Psoas muscle (tissue), 7 donors: ENCODE measurements at regions not wholly inside any gene's neighbourhood (a gene's known extent, or its start where the extent isn't known, plus 50 kb on each side); places are given as distances from the start of the nearest gene placed in this dataset.
A peak's percentile ranks its signal among the peaks of the same experiment; 100 is the strongest.

ENCODE experiments used
- ATAC-seq, 4 donors: fragments of 200-7000 bp; cut with Tn5 transposase; one replicate each; pipeline ENCODE4 v1.9.1; 2020; ENCODE audit warnings: moderate library complexity in 3 of 4, mild to moderate bottlenecking in 2 of 4
- DNase-seq, 2 donors: peaks; one replicate each; pipeline ENCODE4 v3.0.0-alpha.2; 2020
- H3K27ac ChIP-seq: fragments of 200-600 bp; one replicate; pipeline ENCODE4 v1.8.0; 2022
- H3K27me3 ChIP-seq, 3 donors: fragments of 200-600 bp in 1 of 3; one replicate each; pipeline versions ENCODE4 v1.6.1 to v1.8.0; 2013 to 2022; ENCODE audit warnings: low read length in 2 of 3, mild to moderate bottlenecking in 2 of 3, moderate library complexity in 1 of 3; ENCODE audit not compliant: insufficient read depth in 3 of 3
- H3K36me3 ChIP-seq, 2 donors: fragments of 200-600 bp in 1 of 2; one replicate each; pipeline versions ENCODE4 v1.6.1 to v1.8.0; 2013 to 2022; ENCODE audit warnings: low read depth in 1 of 2, mild to moderate bottlenecking in 1 of 2, moderate library complexity in 1 of 2; ENCODE audit not compliant: insufficient read depth in 1 of 2
- H3K4me1 ChIP-seq: fragments of 200-600 bp; one replicate; pipeline ENCODE4 v1.8.0; 2022
- H3K4me3 ChIP-seq: fragments of 200-600 bp; one replicate; pipeline ENCODE4 v1.8.0; 2022; ENCODE audit warnings: mild to moderate bottlenecking
- H3K9me3 ChIP-seq: fragments of 200-600 bp; one replicate; pipeline ENCODE4 v1.8.0; 2022
- WGBS, 3 donors: extraction: QIAGEN DNeasy Blood & Tissue Kit; methylation state at CpG; one replicate each; pipeline versions ENCODE4 v1.1.6 to v1.1.7; 2013; 5-methylcytosine and 5-hydroxymethylcytosine counted together
- intact Hi-C, 2 donors: fragments of 100-400 bp; cut with DNase I; formaldehyde crosslinking; loops; one replicate each; pipeline versions ENCODE4 v1.11.0 to v1.14.2; 2022
- TF ChIP-seq, protein P1 (sequence below): fragments of 200-600 bp; IDR thresholded peaks from one replicate; pipeline ENCODE4 v1.8.0; 2022; ENCODE audit warnings: antibody characterized with exemption
- donor health status: healthy with polysubstance abuse.
- donor health status: DM: no; HTN: no; CAD: no; lungs with moderate emphysema.
- donor health status: Bipolar disorder and iron deficiency.
- donor health status: healthy.
- donor health status: DM: yes; HTN: yes; CAD: no.
- donor health status: DM: no; HTN: no; CAD: no.
- donor health status: DM: yes; HTN: yes; CAD: no.

DNA sequence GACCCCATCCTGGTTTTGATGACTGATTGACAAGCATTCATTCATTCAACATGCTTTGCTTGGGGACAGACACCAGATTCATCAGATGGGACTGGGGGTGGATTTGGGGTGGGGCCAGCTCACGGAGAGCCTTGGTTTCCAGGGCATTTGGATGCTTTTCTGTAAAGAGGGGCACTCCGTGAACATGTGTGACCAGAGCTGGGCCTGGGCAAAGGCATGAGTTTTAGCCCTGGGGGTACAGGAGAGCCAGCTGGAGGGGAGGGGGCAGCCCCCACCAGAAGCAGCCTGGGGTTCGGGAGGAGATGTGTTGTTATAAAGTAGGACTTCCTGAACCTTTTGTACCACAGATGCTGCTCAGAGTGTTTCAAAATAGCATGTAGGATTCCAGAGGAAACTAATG is 99.7 kb downstream of the RIPK4 start:
- Histone ChIP-seq H3K9me3 (no peaks in the 10 kb centered on the region), H3K36me3 (no peaks in the 10 kb centered on the region), H3K27me3 (peaks cover 0 to 21% (median 5%) of the 10 kb centered on the region in 3 donors), H3K27ac (no peak overlapping the region), H3K4me1 (no peaks in the 10 kb centered on the region), H3K4me3 (no peak overlapping the region)
- TF ChIP-seq, protein P1, sequence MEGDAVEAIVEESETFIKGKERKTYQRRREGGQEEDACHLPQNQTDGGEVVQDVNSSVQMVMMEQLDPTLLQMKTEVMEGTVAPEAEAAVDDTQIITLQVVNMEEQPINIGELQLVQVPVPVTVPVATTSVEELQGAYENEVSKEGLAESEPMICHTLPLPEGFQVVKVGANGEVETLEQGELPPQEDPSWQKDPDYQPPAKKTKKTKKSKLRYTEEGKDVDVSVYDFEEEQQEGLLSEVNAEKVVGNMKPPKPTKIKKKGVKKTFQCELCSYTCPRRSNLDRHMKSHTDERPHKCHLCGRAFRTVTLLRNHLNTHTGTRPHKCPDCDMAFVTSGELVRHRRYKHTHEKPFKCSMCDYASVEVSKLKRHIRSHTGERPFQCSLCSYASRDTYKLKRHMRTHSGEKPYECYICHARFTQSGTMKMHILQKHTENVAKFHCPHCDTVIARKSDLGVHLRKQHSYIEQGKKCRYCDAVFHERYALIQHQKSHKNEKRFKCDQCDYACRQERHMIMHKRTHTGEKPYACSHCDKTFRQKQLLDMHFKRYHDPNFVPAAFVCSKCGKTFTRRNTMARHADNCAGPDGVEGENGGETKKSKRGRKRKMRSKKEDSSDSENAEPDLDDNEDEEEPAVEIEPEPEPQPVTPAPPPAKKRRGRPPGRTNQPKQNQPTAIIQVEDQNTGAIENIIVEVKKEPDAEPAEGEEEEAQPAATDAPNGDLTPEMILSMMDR, result no peak
- ATAC-seq, result no peak
- WGBS, 3 donors, result 82 to 89% (median 85%) methylated on average over 3 of the region's 3 CpGs
- no peak for DNase-seq
- intact Hi-C loops, result no loop called here

DNA sequence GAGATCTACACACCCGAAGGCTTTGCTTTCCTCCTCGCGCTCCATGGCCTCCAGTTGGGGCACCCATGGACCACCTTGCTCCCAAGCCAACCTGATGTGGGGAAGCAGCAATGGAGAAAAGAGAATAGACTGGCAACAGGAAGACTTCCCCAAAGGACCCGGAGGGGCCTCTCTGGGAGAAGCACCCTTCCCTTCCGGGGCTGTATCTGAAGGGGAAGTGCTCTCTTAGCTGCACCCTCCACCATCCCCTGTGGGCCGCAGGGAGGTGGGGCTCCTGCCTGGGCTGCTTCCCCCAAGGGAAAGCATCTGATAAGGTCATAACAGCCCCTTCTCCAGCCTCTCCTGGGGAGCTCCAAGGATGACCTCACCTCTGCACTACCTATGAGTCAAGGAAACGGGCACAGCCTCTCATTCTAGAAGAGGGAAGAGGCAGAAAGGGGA is 100.2 kb downstream of the RIPK4 start:
- DNase-seq, result no peak
- TF ChIP-seq, protein P1, result no peak
- ATAC-seq, result no peak
- Histone ChIP-seq H3K36me3 (no peaks in the 10 kb centered on the region), H3K4me3 (no peak overlapping the region), H3K4me1 (no peaks in the 10 kb centered on the region), H3K27me3 (peaks cover 0 to 21% (median 5%) of the 10 kb centered on the region in 3 donors), H3K9me3 (no peaks in the 10 kb centered on the region), H3K27ac (no peak overlapping the region)
- intact Hi-C loops, result no loop called here
- WGBS, 3 donors, result 76 to 82% (median 79%) methylated on average over 7 of the region's 7 CpGs

DNA sequence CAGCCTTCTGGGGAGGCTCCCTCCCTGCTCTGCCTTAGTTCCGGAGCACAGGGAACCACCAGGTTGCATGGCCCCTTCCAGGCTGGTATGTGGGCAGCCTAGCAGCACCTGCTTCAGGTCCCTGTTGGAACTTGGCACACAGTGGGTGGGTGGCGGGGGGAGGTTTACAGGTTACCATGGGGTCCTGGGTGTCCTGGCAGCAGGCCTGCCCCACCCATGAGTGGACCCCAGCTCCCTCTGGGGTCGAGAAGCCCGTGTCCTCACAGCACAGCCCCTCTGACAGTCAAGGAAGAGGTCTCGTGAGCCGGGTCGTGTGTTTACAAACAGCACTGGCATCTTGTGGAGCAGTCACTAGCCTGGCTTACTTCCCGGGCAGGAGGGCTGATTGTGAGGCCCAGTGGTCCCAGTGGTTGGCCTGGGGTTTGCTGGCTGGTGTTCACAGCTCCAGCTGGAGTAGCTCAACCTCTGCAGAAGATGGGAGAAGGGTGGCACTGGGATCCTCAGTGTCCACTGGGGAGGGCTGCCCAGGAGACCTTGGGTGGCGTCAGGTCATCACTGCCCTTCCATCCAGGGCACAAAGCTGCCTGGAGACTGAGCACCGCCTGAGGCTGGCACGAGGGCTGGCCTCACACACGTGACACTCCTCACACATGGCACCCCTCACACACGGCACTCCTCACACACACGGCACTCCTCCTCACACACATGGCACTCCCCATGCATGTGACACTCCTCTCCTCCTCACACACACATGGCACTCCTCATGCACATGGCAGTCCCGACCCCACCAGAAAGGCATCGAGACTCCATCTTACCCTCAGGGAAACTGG is 100.9 kb downstream of the RIPK4 start:
- no peaks in the 10 kb centered on the region for H3K36me3 ChIP-seq
- TF ChIP-seq, protein P1, result no peak
- peaks cover 0 to 21% (median 7%) of the 10 kb centered on the region in 3 donors for H3K27me3 ChIP-seq
- no peaks in the 10 kb centered on the region for H3K9me3 ChIP-seq
- no peak overlapping the region for H3K27ac ChIP-seq
- intact Hi-C loops, result no loop called here
- no peak overlapping the region for H3K4me3 ChIP-seq
- 61 to 70% (median 63%) methylated on average over 16 of the region's 16 CpGs for WGBS, 3 donors
- no peak for DNase-seq
- no peak for ATAC-seq
- no peaks in the 10 kb centered on the region for H3K4me1 ChIP-seq

DNA sequence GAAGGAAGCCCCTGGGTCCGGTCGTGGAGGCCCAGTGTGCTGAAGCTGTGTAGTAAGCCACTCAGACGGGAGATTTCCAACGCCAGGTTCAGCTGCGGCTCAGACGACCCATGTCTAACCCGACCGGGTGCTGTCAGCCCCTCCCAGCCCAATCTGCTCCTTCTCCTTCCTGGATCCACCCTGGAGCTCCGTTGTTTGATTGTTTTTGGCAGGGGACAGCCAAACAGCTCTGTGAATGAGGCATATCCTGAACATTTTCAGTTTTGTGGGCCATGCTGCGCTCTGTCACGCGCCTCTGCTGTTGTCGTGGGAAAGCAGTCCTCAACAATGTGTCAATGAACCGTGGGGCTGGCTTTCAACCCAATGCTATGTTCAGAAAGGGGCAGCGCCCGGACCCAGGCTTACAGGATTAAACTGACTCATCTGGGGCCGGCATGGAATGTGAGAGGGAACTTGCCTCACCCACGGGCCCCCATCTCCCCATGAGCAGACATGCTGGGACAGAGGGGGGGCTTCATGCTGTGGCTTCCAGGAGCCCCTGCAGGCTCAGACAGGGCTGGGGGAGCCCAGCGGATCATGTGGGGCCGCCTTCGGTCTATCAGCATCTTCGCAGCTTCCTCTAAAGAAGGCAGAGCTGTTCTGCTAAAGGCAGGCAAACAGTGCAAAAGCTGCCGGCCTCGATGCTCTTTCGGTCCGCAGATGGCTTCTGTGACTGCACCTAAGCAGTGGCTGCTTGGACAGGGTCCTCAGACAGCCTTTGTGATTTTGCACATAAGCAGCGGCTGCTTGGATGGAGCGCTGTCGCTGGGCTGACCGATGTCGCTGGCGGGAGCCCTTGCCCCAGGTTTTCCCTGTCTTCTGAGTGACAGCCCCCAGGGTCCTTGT is 101.7 kb downstream of the RIPK4 start:
- ATAC-seq, result peak in 1 of 4 donors; percentile 26
- no peak for DNase-seq
- Histone ChIP-seq H3K9me3 (no peaks in the 10 kb centered on the region), H3K27ac (no peak overlapping the region), H3K4me3 (no peak overlapping the region), H3K4me1 (no peaks in the 10 kb centered on the region), H3K27me3 (peaks cover 0 to 23% (median 10%) of the 10 kb centered on the region in 3 donors), H3K36me3 (no peaks in the 10 kb centered on the region)
- TF ChIP-seq, protein P1, result no peak
- intact Hi-C loops, result no loop called here
- WGBS, 3 donors, result 34 to 44% (median 34%) methylated on average over 32 of the region's 32 CpGs
